ENCODE measurements at regions not wholly inside any gene's neighbourhood (a gene's known extent, or its start where the extent isn't known, plus 50 kb on each side); places are given as distances from the start of the nearest gene placed in this dataset.

- Mint-ChIP-seq H3K27ac (no peak overlapping the region), H3K4me3 (no peak overlapping the region), H3K36me3 (no peaks in the 10 kb centered on the region), H3K9me3 (peaks cover 0 to 14% (median 5%) of the 10 kb centered on the region in 7 donors), H3K27me3 (no peaks in the 10 kb centered on the region), H3K4me1 (no peaks in the 10 kb centered on the region)
- DNase-seq: no peak
- no peak for ATAC-seq (ENCODE audit: low read depth in 2 of 2)
These were observed 878.6 kb upstream of the PCDH20 start for GRCh38 chr13:62294244-62294643.

- no peaks in the 10 kb centered on the region for H3K36me3 Mint-ChIP-seq
These were observed 877.2 kb upstream of the PCDH20 start for GRCh38 chr13:62292714-62293480.

DNA sequence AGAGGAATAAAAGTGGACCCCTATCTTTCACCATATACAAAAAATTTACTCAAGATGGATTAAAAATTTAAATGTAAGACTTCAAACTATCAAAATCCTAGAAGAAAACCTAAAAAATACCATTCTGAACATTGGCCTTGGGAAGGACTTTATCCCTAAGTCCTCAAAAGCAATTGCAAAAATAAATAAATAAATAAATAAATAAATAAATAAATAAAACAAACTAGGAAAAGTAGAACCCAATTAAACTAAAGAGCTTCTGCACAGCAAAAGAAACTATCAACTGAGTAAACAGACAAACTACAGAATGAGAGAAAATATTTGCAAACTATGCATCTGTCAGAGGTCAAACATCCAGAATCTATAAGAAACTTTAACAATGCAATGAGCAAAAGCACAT is 874.9 kb upstream of the PCDH20 start:
- ATAC-seq (ENCODE audit: low read depth in 2 of 2) (no peak), DNase-seq (no peak)
- Mint-ChIP-seq H3K9me3 (peaks cover 0 to 15% (median 5%) of the 10 kb centered on the region in 7 donors), H3K4me1 (no peaks in the 10 kb centered on the region), H3K36me3 (no peaks in the 10 kb centered on the region), H3K4me3 (no peak overlapping the region), H3K27ac (no peak overlapping the region), H3K27me3 (no peaks in the 10 kb centered on the region)

More at GRCh38 chr13:62292714-62293480, 877.2 kb upstream of the PCDH20 start:
- DNase-seq (no peak), ATAC-seq (ENCODE audit: low read depth in 2 of 2) (no peak)
- H3K27me3 Mint-ChIP-seq: no peaks in the 10 kb centered on the region
- H3K27ac Mint-ChIP-seq: no peak overlapping the region
- H3K9me3 Mint-ChIP-seq: peaks cover 0 to 15% (median 5%) of the 10 kb centered on the region in 7 donors
- H3K4me1 Mint-ChIP-seq: no peaks in the 10 kb centered on the region
- H3K4me3 Mint-ChIP-seq: no peak overlapping the region

- Mint-ChIP-seq H3K9me3 (peaks cover 0 to 15% (median 5%) of the 10 kb centered on the region in 7 donors), H3K36me3 (no peaks in the 10 kb centered on the region), H3K27ac (no peak overlapping the region), H3K4me1 (no peaks in the 10 kb centered on the region), H3K4me3 (no peak overlapping the region), H3K27me3 (no peaks in the 10 kb centered on the region)
- no peak for ATAC-seq (ENCODE audit: low read depth in 2 of 2)
- no peak for DNase-seq
These were observed 872.1 kb upstream of the PCDH20 start for GRCh38 chr13:62287764-62288163.

GRCh38 chr13:62280590-62280989 is 864.9 kb upstream of the PCDH20 start:
- H3K36me3 Mint-ChIP-seq: no peaks in the 10 kb centered on the region
- H3K9me3 Mint-ChIP-seq: peaks cover 0 to 6% (median 2%) of the 10 kb centered on the region in 7 donors

DNA sequence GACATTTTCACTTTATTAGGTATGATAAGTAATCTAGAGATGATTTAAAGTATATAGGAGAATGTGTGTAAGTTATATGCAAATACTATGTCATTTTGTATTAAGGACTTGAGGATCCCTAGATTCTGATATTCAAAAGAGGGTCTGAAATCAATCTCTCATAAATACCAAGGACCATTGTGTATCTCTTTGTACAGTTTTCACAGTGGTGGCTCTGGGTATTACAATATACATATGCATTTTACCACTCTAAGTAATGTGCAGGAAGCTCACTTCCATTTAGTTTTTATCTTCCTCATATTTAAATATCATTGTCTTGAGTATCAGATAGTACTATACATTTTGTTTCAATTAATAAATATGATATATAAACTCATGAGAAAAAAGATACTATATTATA is 862.6 kb upstream of the PCDH20 start:
- Mint-ChIP-seq H3K4me1 (no peaks in the 10 kb centered on the region), H3K9me3 (peaks cover 0 to 17% (median 2%) of the 10 kb centered on the region in 7 donors), H3K4me3 (no peak overlapping the region), H3K27ac (no peak overlapping the region), H3K27me3 (no peaks in the 10 kb centered on the region), H3K36me3 (no peaks in the 10 kb centered on the region)
- no peak for ATAC-seq (ENCODE audit: low read depth in 2 of 2)
- DNase-seq: no peak

More at GRCh38 chr13:62280590-62280989, 864.9 kb upstream of the PCDH20 start:
- DNase-seq (no peak), ATAC-seq (ENCODE audit: low read depth in 2 of 2) (no peak)
- Mint-ChIP-seq H3K27me3 (no peaks in the 10 kb centered on the region), H3K4me3 (no peak overlapping the region), H3K4me1 (no peaks in the 10 kb centered on the region), H3K27ac (no peak overlapping the region)

DNA sequence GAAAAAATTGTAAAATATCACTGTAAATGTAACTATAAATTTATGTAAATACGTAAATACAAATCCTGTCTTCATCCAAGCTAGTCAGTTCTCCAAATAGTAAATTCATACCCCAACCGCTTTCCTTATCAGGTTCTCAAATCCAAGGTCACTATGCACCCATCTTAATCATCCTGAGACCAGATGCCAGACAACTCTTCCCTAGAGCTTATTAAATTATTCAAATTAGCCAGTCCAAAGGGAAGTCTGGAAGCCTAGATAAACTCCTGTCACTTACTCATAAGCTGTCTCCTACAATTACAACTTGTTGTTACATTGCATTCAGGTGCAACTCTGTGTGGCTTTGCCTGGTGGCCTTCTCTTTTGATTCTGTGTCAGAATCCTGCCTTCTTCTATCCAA is 836.1 kb upstream of the PCDH20 start:
- no peak for DNase-seq
- H3K9me3 Mint-ChIP-seq: peaks cover 2 to 10% (median 5%) of the 10 kb centered on the region in 7 donors
- no peak overlapping the region for H3K27ac Mint-ChIP-seq
- H3K4me3 Mint-ChIP-seq: no peak overlapping the region
- no peak for ATAC-seq (ENCODE audit: low read depth in 2 of 2)
- no peaks in the 10 kb centered on the region for H3K36me3 Mint-ChIP-seq
- H3K4me1 Mint-ChIP-seq: no peaks in the 10 kb centered on the region
- no peaks in the 10 kb centered on the region for H3K27me3 Mint-ChIP-seq

GRCh38 chr13:62250501-62251201 is 835.0 kb upstream of the PCDH20 start:
- H3K4me1 Mint-ChIP-seq: no peaks in the 10 kb centered on the region
- H3K9me3 Mint-ChIP-seq: peaks cover 2 to 10% (median 5%) of the 10 kb centered on the region in 7 donors
- ATAC-seq (ENCODE audit: low read depth in 2 of 2) (no peak), DNase-seq (no peak)
- no peaks in the 10 kb centered on the region for H3K36me3 Mint-ChIP-seq
- H3K4me3 Mint-ChIP-seq: no peak overlapping the region
- H3K27ac Mint-ChIP-seq: no peak overlapping the region
- no peaks in the 10 kb centered on the region for H3K27me3 Mint-ChIP-seq

DNA sequence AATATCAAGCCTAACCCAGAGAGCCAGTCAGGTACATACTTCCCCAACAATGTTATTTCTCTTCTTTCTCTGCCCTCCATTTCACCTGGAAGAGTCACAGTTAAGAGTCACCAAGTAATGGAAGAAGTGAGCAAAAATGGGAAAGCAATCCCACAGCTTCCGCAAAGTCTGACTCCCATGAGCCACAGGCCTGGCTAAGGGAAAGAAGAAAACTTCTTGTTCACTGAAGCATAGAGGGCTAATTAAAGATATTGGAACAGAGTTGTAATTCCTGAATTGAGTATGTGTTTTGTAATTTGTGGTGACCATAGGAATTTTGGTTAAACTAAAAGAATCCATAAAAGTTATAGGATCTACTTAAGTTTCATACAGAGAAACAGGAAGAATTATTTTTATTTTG is 830.9 kb upstream of the PCDH20 start:
- Mint-ChIP-seq H3K4me3 (no peak overlapping the region), H3K9me3 (peaks cover 0 to 7% (median 3%) of the 10 kb centered on the region in 7 donors), H3K27ac (no peak overlapping the region), H3K36me3 (no peaks in the 10 kb centered on the region), H3K4me1 (no peaks in the 10 kb centered on the region), H3K27me3 (no peaks in the 10 kb centered on the region)
- DNase-seq: no peak
- no peak for ATAC-seq (ENCODE audit: low read depth in 2 of 2)

- H3K36me3 Mint-ChIP-seq: no peaks in the 10 kb centered on the region
These were observed 827.5 kb upstream of the PCDH20 start for GRCh38 chr13:62243106-62243505.

GRCh38 chr13:62234780-62235440 is 819.3 kb upstream of the PCDH20 start:
- DNase-seq: no peak
- H3K36me3 Mint-ChIP-seq: no peaks in the 10 kb centered on the region
- no peak for ATAC-seq (ENCODE audit: low read depth in 2 of 2)
- H3K9me3 Mint-ChIP-seq: peaks cover 0 to 7% (median 0%) of the 10 kb centered on the region in 7 donors
- H3K4me3 Mint-ChIP-seq: no peak overlapping the region
- no peaks in the 10 kb centered on the region for H3K27me3 Mint-ChIP-seq
- no peak overlapping the region for H3K27ac Mint-ChIP-seq
- no peaks in the 10 kb centered on the region for H3K4me1 Mint-ChIP-seq

More at GRCh38 chr13:62243106-62243505, 827.5 kb upstream of the PCDH20 start:
- H3K4me1 Mint-ChIP-seq: no peaks in the 10 kb centered on the region
- DNase-seq (no peak), ATAC-seq (ENCODE audit: low read depth in 2 of 2) (no peak)
- no peak overlapping the region for H3K27ac Mint-ChIP-seq
- peaks cover 0 to 7% (median 2%) of the 10 kb centered on the region in 7 donors for H3K9me3 Mint-ChIP-seq
- no peaks in the 10 kb centered on the region for H3K27me3 Mint-ChIP-seq
- no peak overlapping the region for H3K4me3 Mint-ChIP-seq

GRCh38 chr13:62210951-62211350 is 795.3 kb upstream of the PCDH20 start:
- no peak overlapping the region for H3K4me3 Mint-ChIP-seq
- H3K36me3 Mint-ChIP-seq: no peaks in the 10 kb centered on the region
- no peaks in the 10 kb centered on the region for H3K4me1 Mint-ChIP-seq

DNA sequence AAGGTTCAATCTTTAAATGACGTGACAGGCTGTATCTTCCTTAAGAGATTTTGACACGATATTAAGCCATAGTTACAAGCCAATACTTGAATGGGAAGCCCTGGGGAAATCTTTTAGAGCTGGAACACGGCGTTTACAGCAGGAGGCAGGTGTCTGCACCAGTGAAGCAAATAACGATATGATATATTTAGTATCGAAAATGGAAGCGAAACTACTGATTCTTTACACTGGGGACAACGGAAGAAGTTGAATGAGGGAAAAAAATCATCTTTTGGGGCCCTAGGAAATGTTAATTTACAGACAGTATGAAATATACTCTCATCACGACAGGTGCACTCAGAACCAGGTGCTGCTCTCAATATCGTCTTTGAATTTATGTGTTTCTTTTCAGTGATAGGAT is 793.9 kb upstream of the PCDH20 start:
- DNase-seq (no peak), ATAC-seq (ENCODE audit: low read depth in 2 of 2) (no peak)
- Mint-ChIP-seq H3K4me3 (peak overlapping the region in 4 of 8 donors; percentile 2 to 24 (median 12)), H3K27ac (no peak overlapping the region), H3K9me3 (peaks cover 6 to 13% (median 9%) of the 10 kb centered on the region in 7 donors), H3K36me3 (no peaks in the 10 kb centered on the region), H3K4me1 (no peaks in the 10 kb centered on the region), H3K27me3 (no peaks in the 10 kb centered on the region)

More at GRCh38 chr13:62210951-62211350, 795.3 kb upstream of the PCDH20 start:
- H3K27ac Mint-ChIP-seq: no peak overlapping the region
- DNase-seq (no peak), ATAC-seq (ENCODE audit: low read depth in 2 of 2) (no peak)
- H3K9me3 Mint-ChIP-seq: peaks cover 0 to 6% (median 4%) of the 10 kb centered on the region in 7 donors
- no peaks in the 10 kb centered on the region for H3K27me3 Mint-ChIP-seq
